SKM-1 (cell line): ENCODE measurements at regions not wholly inside any gene's neighbourhood (a gene's known extent, or its start where the extent isn't known, plus 50 kb on each side); places are given as distances from the start of the nearest gene placed in this dataset.
A peak's percentile ranks its signal among the peaks of the same experiment; 100 is the strongest.

Experiments
- DNase-seq: peaks from one replicate; lab custom pipeline; 2025; ENCODE audit not compliant: unreplicated experiment; lab: John Stamatoyannopoulos, UW

- DNase-seq, result no peak
These were observed 121.8 kb upstream of the TNR start for GRCh38 chr1:175865041-175865766.

- no peak for DNase-seq
These were observed 121.2 kb upstream of the TNR start for GRCh38 chr1:175864625-175865024.

GRCh38 chr1:175864183-175864582 is 120.8 kb upstream of the TNR start:
- no peak for DNase-seq

- no peak for DNase-seq
These were observed 120.1 kb upstream of the TNR start for GRCh38 chr1:175863299-175864050.

- DNase-seq, result no peak
These were observed 119.0 kb upstream of the TNR start for GRCh38 chr1:175862408-175862807.

GRCh38 chr1:175861626-175862367 is 118.4 kb upstream of the TNR start:
- no peak for DNase-seq

- no peak for DNase-seq
These were observed 114.4 kb upstream of the TNR start for GRCh38 chr1:175857756-175858155.

- no peak for DNase-seq
These were observed 110.3 kb upstream of the TNR start for GRCh38 chr1:175853681-175854080.

- no peak for DNase-seq
These were observed 108.4 kb upstream of the TNR start for GRCh38 chr1:175851749-175852148.

- no peak for DNase-seq
These were observed 104.9 kb upstream of the TNR start for GRCh38 chr1:175848329-175848728.

- DNase-seq, result no peak
These were observed 102.6 kb upstream of the TNR start for GRCh38 chr1:175845985-175846384.

- DNase-seq, result no peak
These were observed 101.9 kb upstream of the TNR start for GRCh38 chr1:175845338-175845737.

- DNase-seq, result no peak
These were observed 101.5 kb upstream of the TNR start for GRCh38 chr1:175844877-175845276.

- peak; percentile 44 for DNase-seq
These were observed 99.2 kb upstream of the TNR start for GRCh38 chr1:175842550-175842949.

- no peak for DNase-seq
These were observed 98.4 kb upstream of the TNR start for GRCh38 chr1:175841738-175842187.

GRCh38 chr1:175840787-175841186 is 97.4 kb upstream of the TNR start:
- DNase-seq, result peak; percentile 58

- DNase-seq, result peak; percentile 59
These were observed 96.6 kb upstream of the TNR start for GRCh38 chr1:175839779-175840669.

- no peak for DNase-seq
These were observed 91.2 kb upstream of the TNR start for GRCh38 chr1:175834597-175834996.

GRCh38 chr1:175833951-175834350 is 90.6 kb upstream of the TNR start:
- DNase-seq, result no peak

GRCh38 chr1:175833502-175833901 is 90.1 kb upstream of the TNR start:
- no peak for DNase-seq

- no peak for DNase-seq
These were observed 87.1 kb upstream of the TNR start for GRCh38 chr1:175830500-175830899.
